Stimulated activated CD4-positive, alpha-beta T cell treated with anti-CD3 and anti-CD28 coated beads, TNF-alpha, amount 100 ng/mL, for 4 hours (primary cell): ENCODE measurements at regions not wholly inside any gene's neighbourhood (a gene's known extent, or its start where the extent isn't known, plus 50 kb on each side); places are given as distances from the start of the nearest gene placed in this dataset.
"Not testable (repeated sequence)": the region's sequence is repeated elsewhere in the genome, so short reads cannot be mapped to it uniquely, and the experiment has no call there.

Experiments used
- DNase-seq, 3 experiments: peaks; one replicate each; pipeline ENCODE4 v3.0.0-alpha.2; 2020; ENCODE audit warnings: low read depth in 3 of 3

DNA sequence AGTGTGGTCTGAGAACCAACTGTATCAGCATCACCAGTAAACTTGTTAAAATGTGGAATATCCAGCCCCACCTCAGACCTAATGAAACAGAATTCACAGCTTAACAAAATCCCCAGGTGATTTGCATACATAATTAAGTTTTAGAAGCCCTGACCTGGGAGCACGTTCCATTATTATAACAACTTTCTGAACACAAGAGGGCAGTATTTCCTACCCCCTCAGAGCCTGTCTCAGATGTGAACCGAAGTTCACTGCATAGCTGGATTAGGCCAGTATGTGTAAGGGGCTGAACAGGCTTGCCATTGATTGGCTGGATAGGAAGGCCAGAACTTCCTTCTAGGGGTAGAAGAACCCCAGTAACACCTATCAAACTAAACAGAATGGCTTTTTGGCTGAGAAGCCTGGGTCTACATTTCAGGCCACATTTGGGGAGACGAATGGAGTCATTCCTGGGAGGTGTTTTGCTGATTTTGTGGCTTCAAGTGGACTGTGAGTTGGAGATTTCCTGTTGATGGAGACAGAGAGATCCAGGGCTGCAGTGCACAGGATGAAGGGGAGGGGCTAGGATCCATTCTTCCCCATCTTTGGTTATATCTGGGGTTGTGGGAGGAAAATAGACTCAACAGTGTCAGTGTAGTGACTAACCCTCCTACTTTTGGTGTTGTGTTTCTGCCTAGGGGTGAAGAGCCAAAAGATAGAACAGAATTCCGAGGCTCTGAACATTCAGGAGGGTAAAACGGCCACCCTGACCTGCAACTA is 94.7 kb upstream of the OR4E1 start:
- no peak for DNase-seq

DNA sequence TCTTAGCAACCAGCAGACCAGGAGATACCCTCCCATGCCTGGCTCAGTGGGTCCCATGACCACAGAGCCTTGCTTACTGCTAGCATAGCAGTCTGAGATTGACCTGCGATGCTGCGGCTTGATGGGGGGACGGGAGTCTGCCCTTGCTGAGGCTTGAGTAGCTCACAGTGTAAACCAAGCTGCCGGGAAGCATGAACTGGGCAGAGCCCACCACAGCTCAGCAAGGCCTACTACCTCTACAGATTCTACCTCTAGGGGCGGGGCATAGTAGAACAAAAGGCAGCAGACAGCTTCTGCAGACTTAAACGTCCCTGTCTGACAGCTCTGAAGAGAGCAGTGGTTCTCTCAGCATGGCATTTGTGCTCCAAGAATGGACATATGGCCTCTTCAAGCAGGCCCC is 86.7 kb upstream of the OR4E1 start:
- not testable (repeated sequence) for DNase-seq

GRCh38 chr14:21749306-21749868 is 75.8 kb upstream of the OR4E1 start:
- DNase-seq, result no peak

GRCh38 chr14:21748869-21749303 is 75.3 kb upstream of the OR4E1 start:
- peak in 1 of 3 experiments; percentile 14 for DNase-seq

DNA sequence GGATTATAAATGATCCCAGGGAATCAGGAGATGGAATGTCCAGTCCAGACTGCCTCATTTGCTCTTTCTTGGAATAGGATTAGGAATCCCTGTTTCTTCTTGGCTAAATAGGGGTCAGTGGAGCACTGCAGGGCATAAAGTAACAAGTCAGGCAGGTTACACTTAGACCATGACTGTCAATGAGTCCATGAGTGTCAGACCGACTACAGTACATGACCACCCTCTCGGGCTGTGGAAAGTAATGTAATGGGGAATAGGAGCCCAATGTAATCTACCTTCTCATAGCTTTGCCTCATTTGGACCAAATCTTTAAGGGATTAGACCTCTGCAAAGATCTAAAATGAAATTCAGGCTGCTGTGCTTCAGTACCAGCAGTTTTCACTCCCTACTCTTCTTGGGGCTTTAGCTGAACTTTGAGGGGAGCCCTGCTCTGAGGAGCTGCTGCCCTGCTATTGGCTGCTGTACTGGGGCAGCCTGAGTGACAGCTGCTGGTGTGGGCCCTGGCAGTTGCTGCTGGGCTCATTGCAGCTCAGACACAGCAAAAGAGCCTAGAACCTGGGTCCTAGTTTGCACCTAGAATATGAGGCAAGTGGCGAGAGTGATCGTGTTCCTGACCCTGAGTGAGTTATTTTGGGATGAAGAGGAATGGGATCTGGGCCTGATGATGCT is 62.2 kb upstream of the OR4E1 start:
- no peak for DNase-seq

DNA sequence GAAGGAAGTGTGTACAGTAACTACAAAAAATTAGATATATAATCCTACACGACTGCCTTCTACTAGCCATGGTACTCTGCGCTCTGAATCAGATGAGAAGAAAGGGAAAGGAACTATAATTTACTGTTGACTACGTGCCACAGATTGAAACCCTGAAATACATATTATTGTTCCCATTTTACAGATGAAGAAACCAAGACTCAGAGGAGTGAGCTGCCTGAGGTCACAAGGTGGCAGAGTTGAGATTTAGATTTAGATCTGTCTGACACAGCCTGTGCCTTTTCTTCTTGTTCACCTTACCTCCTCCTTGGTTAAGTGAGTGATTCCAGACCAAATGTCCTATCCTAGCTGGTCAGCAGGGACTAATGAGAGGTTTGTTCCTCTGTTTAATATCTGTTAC is 61.6 kb upstream of the OR4E1 start:
- no peak for DNase-seq

GRCh38 chr14:21734457-21735074 is 60.9 kb upstream of the OR4E1 start:
- peak in 1 of 3 experiments; percentile 17 for DNase-seq

DNA sequence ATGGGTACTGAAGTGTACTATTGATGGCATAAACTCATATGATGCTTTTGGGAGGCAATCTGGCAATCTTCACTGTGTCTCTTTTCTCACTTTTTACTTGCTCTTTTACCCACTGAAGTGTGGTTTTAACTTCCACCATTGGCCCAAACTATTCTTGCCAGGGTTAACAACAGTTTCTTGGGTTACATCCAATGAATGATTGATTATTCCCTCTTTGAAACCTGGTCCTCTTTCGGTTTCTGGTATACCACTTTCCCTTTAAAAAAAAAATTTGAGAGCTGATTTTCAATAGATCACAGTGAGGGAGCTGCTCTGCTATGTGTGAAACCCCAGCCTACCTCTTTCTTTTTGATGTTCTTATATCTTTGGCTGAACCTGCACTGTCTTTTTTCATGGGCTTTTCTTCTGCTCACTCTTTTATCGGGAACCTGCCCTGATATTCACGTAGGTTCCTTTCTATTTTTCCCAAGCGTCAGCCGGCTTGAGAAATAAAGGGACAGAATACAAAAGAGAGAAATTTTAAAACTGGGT is 56.1 kb upstream of the OR4E1 start:
- DNase-seq, result no peak

GRCh38 chr14:21725250-21725649 is 51.6 kb upstream of the OR4E1 start:
- no peak for DNase-seq

DNA sequence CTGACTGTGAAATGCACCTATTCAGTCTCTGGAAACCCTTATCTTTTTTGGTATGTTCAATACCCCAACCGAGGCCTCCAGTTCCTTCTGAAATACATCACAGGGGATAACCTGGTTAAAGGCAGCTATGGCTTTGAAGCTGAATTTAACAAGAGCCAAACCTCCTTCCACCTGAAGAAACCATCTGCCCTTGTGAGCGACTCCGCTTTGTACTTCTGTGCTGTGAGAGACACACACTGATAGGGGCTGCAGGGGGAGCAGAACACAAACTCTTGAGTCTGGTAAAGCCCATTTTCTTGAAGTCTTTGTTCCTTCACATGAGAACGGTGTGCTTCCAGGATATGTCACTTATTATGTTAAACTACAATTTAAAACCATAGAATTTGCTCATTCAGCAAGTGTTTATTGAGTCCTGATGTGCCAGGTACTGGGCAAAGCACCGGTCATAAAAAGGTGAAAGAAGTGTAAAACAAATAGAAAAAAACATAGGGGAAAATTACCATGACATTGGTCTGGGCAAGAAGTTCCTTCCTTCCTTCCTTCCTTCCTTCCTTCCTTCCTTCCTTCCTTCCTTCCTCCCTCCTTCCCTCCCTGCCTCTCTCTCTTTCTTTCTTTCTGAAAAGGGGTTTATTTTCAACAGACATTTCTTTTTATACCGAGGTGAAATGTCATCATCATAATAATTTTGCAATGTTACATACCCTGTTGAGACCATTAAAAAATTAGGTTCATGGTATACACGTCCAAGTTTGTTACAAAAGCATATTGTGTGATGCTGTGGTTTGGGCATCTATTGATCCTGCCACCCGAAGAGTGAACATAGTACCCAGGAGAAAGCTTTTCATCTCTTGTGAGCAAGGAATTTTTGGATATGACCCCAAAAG is 50.7 kb upstream of the OR4E1 start:
- DNase-seq, result no peak

- no peak for DNase-seq
Observed at GRCh38 chr14:21723431-21724045, 49.9 kb upstream of the OR4E1 start.
